Prostate gland (tissue), 2 donors: ENCODE measurements at regions not wholly inside any gene's neighbourhood (a gene's known extent, or its start where the extent isn't known, plus 50 kb on each side); places are given as distances from the start of the nearest gene placed in this dataset.
"Not testable (repeated sequence)": the region's sequence is repeated elsewhere in the genome, so short reads cannot be mapped to it uniquely, and the experiment has no call there.

Source experiments
- DNase-seq: peaks from one replicate; pipeline ENCODE4 v3.0.0-alpha.2; 2019; ENCODE audit warnings: low spot score
- H3K27ac ChIP-seq, 2 donors: fragments of 200-600 bp; sonication (generic); 2 replicates each; pipeline ENCODE4 v1.5.1; 2017 to 2019
- H3K27me3 ChIP-seq: fragments of 200-600 bp; sonication (generic); replicated peaks from 2 replicates; pipeline ENCODE4 v1.5.1; 2019; ENCODE audit not compliant: insufficient read depth
- H3K36me3 ChIP-seq, 2 donors: fragments of 200-600 bp; sonication (generic); 1 replicate in 1 of 2; 2 replicates in 1 of 2; pipeline versions ENCODE4 v1.5.1 to v1.8.1; 2017 to 2019
- H3K4me1 ChIP-seq: fragments of 200-600 bp; sonication (generic); replicated peaks from 2 replicates; pipeline ENCODE4 v1.5.1; 2019
- H3K4me3 ChIP-seq, 2 donors: fragments of 200-600 bp; sonication (generic); 2 replicates each; pipeline ENCODE4 v1.5.1; 2017 to 2019
- H3K9me3 ChIP-seq: fragments of 200-600 bp; sonication (generic); 2 replicates; pipeline ENCODE4 v1.5.1; 2017
- CTCF ChIP-seq, 4 experiments: fragments of 200-600 bp in 2 of 4; fragments of 450-650 bp in 2 of 4; sonication (generic) in 2 of 4; IDR thresholded peaks; 1 replicate in 3 of 4; 2 replicates in 1 of 4; pipeline ENCODE4 v1.5.1; 2016 to 2019; ENCODE audit warnings: antibody characterized with exemption in 4 of 4, mild to moderate bottlenecking in 2 of 4, moderate library complexity in 2 of 4
- POLR2A ChIP-seq: fragments of 450-650 bp; IDR thresholded peaks from one replicate; pipeline ENCODE4 v1.6.1; 2016; ENCODE audit warnings: antibody characterized with exemption, mild to moderate bottlenecking
- POLR2AphosphoS5 ChIP-seq: sonication (generic); formaldehyde crosslinking; IDR thresholded peaks from one replicate; pipeline ENCODE4 v1.6.1; 2017; ENCODE audit warnings: antibody characterized with exemption
- WGBS: methylation state at CpG from one replicate; pipeline ENCODE4 v1.1.5; 2018; 5-methylcytosine and 5-hydroxymethylcytosine counted together
- intact Hi-C: fragments of 100-400 bp; cut with DNase I; formaldehyde crosslinking; loops from one replicate; pipeline ENCODE4 v1.14.2; 2022

GRCh38 chr3:127491323-127491722, 99.2 kb downstream of the TPRA1 start:
- WGBS: 78% methylated on average over 4 of the region's 4 CpGs
- TF ChIP-seq POLR2AphosphoS5: no peak
- no peak for TF ChIP-seq CTCF (IDR thresholded peaks at IDR 0.05)
- no peak for TF ChIP-seq POLR2A
- Histone ChIP-seq H3K4me3 (no peak overlapping the region), H3K27me3 (peaks cover 2% of the 10 kb centered on the region), H3K27ac (no peak overlapping the region), H3K36me3 (no peaks in the 10 kb centered on the region), H3K9me3 (no peaks in the 10 kb centered on the region), H3K4me1 (no peaks in the 10 kb centered on the region)
- no peak for DNase-seq
- intact Hi-C loops: no loop called here

- intact Hi-C loops, DNase-seq: not testable (repeated sequence)
Measured at GRCh38 chr3:127491024-127491305, 99.6 kb downstream of the TPRA1 start.

GRCh38 chr3:127490271-127491023, 100.1 kb downstream of the TPRA1 start:
- no peaks in the 10 kb centered on the region for H3K36me3 ChIP-seq
- no peak overlapping the region for H3K4me3 ChIP-seq
- H3K27me3 ChIP-seq: peaks cover 2% of the 10 kb centered on the region
- H3K27ac ChIP-seq: no peak overlapping the region
- TF ChIP-seq POLR2AphosphoS5 (no peak), CTCF (IDR thresholded peaks at IDR 0.05) (no peak), POLR2A (no peak)
- DNase-seq: peak; percentile 1
- intact Hi-C loops: no loop called here
- H3K4me1 ChIP-seq: no peaks in the 10 kb centered on the region
- 55% methylated on average over 7 of the region's 7 CpGs for WGBS
- no peaks in the 10 kb centered on the region for H3K9me3 ChIP-seq

More at GRCh38 chr3:127491024-127491305, 99.6 kb downstream of the TPRA1 start:
- not testable (repeated sequence) for H3K36me3 ChIP-seq, H3K9me3 ChIP-seq, H3K4me1 ChIP-seq, H3K27ac ChIP-seq, H3K27me3 ChIP-seq, H3K4me3 ChIP-seq
- 72% methylated on average over 2 of the region's 2 CpGs for WGBS

- WGBS: 93% methylated on average over 5 of the region's 5 CpGs
- no peak overlapping the region for H3K4me3 ChIP-seq
- DNase-seq: no peak
- H3K27me3 ChIP-seq: peaks cover 2% of the 10 kb centered on the region
- no peaks in the 10 kb centered on the region for H3K9me3 ChIP-seq
- no peaks in the 10 kb centered on the region for H3K36me3 ChIP-seq
- no peak for TF ChIP-seq CTCF (IDR thresholded peaks at IDR 0.05)
- no peak for TF ChIP-seq POLR2A
- no peak for TF ChIP-seq POLR2AphosphoS5
- H3K4me1 ChIP-seq: no peaks in the 10 kb centered on the region
- intact Hi-C loops: no loop called here
- H3K27ac ChIP-seq: no peak overlapping the region
Measured at GRCh38 chr3:127489357-127489756, 101.2 kb downstream of the TPRA1 start.

GRCh38 chr3:127488740-127489139, 101.8 kb downstream of the TPRA1 start:
- Histone ChIP-seq H3K9me3 (no peaks in the 10 kb centered on the region), H3K36me3 (no peaks in the 10 kb centered on the region), H3K4me3 (no peak overlapping the region), H3K4me1 (no peaks in the 10 kb centered on the region), H3K27ac (no peak overlapping the region), H3K27me3 (peaks cover 2% of the 10 kb centered on the region)
- WGBS: 93% methylated on average over 3 of the region's 3 CpGs
- TF ChIP-seq POLR2AphosphoS5: no peak
- no peak for TF ChIP-seq POLR2A
- no peak for TF ChIP-seq CTCF (IDR thresholded peaks at IDR 0.05)
- intact Hi-C loops: no loop called here
- no peak for DNase-seq
